GM18861 (cell line): ENCODE measurements at regions not wholly inside any gene's neighbourhood (a gene's known extent, or its start where the extent isn't known, plus 50 kb on each side); places are given as distances from the start of the nearest gene placed in this dataset.
A peak's percentile ranks its signal among the peaks of the same experiment; 100 is the strongest.

Experiments used
- ATAC-seq: cut with Tn5 transposase; IDR thresholded peaks from one replicate; pipeline ENCODE4 v1.9.1; 2021; ENCODE audit not compliant: unreplicated experiment

DNA sequence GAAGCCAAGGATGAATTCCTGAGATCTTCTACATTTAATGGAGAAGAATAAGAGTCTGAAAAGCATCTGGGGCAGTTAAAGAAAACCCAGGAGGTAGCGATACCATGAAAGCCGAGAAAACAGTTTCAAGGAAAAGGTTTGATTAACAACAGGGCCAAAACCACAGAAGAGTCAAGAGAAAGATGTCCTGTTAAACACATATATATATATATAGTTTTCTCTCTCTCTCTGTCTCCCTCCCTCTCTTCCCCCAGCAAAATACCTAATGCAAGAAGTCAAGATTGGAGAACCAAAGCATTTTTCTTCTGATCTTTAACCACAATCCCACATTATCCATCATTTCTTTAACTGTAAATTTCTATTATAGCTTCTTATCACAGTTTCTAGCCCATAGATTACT lies 261.4 kb downstream of the SNX13 start:
- no peak for ATAC-seq

DNA sequence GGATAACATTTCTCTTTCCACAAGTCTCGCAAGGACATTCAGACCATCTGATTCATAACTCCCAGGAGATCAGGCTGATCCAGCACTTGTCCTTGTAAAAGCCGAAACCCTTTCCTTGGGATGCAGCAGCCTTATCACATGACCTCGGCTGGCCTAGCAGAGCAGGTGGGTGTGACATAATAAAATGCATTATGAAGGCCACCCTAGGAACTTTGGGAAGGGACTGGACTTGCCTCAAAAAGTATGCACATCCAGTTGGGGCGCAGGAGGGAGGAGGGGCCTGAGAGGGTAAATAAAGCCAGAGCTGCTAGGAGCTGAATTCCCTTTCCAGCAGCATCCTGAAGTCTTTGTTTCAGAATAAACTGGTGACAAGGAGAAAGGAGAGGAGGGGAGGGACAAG lies 260.8 kb downstream of the SNX13 start:
- ATAC-seq: no peak

DNA sequence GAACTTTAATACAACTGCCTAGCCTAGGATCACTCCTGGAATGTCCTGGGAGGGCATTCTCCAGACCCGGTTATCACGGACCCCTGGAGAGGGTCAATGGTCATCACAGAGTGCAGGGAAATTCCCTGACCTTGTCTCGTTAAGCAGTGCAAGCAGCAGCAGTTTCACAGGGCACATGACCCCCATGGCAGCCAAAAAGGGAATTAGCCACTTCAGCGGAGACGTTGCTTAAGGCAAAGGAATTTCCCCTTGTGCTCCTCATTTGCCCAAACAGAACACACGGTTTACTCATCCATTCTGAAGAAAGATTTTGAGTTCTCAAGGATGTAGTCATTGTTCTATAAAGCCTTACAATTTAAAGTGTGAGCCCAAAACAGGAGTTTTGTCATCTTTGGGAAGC lies 260.3 kb downstream of the SNX13 start:
- no peak for ATAC-seq

DNA sequence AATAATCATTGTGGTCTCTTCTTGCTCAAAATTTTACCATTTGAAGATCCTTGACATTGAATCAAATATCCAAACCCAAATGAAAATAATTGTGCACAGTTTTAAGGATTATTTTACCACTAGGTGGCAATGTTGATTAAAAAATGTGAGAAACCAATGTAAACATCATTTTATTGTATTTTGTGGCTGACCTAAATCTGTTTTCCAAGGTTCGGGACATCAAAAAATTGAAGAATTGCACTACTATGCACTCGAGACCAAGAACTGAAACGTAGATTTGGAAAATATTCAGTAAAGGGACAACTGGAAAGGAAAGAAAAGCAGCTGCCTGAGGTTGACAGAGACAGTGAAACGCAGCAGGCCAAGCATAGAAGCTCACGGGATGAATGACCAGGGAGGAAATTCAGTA lies 259.3 kb downstream of the SNX13 start:
- ATAC-seq: no peak

DNA sequence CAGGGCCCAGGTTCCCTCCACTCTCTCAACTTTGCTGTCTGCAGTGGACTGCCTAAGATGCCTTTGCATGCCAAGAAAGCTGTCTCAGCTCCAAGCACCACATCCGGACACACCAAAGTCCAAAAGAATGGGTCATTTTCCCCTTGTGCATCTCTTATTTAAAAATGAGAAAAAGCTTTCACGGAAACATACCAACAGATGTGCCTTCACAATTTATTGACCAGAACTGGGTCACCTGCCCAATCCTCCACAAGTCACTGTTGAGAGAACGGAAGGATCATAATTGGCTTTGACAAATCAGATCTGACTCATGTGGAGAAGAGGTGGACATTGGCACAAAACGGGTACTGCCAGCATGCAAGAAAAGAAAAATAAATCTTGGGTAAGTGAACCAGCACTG lies 258.3 kb downstream of the SNX13 start:
- no peak for ATAC-seq

DNA sequence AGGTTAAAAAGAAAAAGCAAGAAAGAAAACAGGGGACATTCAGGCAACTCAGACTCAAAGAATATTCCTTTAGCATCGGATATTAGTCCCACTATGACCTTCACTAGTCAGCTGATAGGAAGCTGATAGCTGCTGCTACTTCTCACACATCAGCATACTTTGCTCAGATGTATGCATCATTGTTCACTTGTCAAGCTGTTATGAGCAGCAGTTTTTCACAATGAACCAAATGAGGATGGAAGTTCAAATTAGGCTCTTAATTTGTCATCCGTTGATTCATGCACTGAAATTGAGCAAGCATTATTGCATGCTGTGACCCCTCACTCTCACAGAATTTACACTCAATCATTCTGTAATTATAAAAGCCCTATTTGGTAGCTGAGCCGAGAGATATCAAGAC lies 257.7 kb downstream of the SNX13 start:
- ATAC-seq: no peak

DNA sequence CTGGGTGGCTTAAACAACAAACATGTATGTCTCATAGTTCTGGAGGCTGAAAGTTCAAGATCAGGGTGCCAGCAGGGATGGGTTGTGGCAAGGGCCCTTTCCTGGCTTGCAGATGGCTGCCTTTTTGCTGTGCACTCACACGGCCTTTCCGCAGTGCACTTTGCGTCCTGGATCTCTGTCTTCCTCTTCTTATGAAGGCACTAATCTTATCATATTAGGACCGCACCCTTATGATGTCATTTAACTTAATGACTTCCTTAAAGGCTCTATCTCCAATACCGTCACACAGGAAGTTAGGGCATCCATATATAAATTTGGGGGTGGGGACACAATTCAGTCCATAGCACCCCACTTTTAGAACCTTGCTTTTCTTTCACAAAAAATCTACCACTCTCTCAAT lies 255.2 kb downstream of the SNX13 start:
- ATAC-seq: no peak

DNA sequence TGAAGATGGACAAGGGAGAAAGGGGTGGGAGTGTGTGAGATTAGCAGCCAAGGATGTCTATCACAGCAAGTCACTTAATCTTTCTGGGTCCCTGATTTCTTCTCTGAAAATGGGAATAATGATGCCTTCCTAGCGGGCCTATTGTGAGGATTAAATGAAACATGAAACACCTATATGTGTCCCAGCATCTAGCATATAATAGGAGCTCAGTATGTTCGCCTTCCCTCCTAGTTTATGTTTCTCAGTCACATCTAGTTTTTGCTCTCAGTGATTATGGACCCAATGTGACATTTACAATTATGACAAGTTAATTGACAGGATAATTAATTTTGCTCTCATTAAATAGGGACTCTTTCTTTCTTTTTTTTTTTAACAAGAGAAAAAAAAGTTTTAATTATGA lies 252.9 kb downstream of the SNX13 start:
- ATAC-seq: no peak

DNA sequence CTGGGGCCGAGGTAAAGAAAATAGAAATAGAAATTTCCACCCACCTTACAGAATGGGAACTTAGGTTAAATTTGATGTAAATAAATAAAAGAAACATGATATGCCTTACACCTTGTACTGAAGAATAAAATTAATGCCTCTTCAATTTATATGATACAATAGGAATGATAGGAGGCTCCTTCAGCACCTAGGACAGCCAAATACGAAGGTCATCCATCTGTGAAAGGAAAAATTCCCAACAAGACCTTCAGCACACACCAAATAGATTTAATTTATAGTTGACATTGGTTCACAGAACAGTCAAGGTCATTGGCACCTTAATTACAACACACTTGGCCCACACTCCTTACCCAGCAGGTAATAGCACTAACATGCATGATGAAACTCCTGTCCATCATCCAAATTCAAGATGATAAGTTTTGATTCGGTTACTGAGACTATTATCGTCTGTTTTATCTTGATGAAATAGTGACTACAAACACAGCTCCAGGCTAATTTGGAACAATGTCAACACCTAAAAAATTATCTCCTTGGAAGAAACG lies 250.9 kb downstream of the SNX13 start:
- no peak for ATAC-seq

DNA sequence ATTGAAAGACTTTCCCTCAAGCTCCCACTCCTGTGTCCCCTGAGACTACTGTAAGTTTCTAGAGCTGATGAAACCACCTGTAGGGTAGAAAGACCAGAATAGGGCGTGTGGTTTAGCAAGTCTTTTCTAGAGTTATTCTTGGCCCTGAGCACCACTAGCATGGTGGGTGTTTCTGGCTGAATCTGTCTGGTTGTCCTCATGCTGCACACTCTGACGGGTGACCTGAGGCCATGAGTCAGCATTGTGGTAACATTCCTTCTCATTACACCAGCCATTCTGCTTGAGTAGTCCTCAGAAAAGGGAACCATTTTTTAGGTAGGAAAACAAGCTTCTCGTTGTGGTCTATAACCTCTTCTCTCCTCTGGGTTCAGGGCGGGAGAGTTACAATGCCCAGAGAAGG lies 250.3 kb downstream of the SNX13 start:
- ATAC-seq: no peak

DNA sequence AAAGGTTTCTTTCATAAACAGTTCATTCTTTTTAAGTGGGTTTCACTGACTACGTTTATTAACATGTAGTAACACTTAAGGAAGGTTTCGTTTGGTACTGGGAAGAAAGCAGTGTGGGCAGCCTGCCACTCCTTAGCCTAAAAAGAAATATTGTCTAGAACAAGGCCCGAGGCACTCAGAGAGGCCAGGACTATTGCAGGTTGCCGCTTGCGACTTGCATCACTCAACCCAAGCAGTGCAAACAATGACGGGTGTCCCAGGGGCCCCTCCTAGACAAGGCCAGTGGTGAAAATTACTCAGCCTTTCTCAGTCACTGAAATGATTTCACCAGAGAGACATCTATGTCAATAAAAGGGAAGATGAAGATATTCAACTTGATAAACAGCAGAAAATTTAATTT lies 243.9 kb downstream of the SNX13 start:
- no peak for ATAC-seq

DNA sequence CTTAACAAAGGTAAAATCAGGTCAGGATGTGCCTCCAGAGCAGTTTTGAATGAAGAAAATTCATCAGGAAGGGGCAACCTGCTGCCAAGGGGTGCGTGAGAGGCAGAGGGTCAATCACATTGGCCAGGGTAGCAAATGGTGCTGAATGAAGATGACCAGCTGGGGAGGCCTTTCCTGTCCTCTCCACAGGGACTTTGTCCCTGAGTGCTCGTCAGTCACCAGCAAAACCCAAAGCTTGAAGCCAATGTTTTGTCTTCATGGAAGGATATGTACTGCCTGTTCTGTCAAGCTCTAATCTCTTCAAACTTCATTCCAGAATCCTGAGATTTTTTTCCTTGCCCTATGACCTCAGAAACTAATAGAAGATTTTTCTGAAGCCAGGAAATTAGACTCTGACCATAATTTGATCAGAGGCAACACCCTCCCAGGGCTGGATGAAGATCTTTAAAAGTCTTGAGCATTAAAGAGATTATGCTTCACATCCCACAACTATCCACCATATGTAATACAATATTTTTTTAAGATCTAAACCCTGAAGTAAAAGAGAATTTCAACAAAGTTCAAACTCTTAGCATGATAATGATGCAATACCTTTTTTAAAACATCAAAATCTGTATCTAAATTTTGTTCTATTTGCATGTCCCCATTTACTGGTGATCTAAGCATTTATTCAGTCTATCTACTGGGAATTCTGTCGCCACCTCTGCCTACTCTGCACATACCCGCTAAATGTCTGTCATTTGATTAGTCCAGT lies 243.0 kb downstream of the SNX13 start:
- ATAC-seq: no peak

DNA sequence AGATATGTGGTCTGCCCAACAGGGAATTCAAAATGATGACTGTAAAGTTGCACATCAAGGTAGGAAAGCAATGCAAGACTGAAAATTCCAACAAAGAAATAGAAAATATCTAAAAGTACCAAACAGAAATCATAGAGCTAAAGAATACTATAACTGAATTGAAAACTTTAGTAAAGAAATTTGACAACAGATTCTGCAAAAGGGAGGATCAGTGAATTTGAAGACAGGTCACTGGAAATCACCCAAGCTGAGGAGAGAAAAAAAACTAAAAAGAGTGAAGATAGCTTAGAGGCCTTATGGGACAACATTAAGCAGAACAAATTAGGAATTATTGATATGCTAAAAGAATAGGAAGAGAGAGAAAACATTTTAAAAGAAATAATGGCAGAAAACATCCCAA lies 240.6 kb downstream of the SNX13 start:
- no peak for ATAC-seq

DNA sequence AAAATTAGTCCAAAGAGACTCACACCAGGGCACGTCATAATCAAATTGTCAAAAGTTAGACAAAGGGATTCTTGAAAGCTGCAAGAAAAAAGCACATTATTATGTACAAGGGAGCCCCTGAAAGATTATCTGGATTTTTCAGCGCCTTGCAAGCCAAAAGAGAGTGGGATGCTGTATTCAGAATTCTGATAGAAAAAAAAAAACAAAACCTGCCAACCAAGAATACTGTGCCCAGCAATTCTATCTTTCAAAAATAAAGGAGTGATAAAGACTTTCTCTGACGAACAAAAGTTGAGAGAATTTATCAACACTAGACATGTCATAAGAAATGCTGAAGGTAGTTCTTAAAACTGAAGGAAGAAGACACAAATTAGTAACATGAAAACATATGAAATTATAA lies 240.2 kb downstream of the SNX13 start:
- ATAC-seq: no peak

DNA sequence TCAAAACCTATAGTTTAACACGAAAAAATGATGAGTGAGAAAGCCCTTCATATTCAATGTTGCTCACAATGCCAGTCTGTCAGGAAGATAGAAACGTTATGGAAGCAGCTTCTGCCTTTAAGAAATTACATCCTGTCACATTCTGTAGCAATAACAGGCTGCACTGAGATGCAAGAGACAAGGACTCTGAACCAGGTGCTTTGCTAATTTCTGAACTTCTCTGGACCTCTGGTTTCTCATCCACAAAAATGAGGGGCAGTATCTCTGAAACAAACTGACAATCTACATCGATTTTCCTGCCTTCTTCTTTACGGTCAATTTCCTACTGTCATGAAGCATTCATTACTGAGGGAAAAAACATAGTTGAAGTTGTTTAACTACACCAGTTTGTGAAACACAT lies 234.0 kb downstream of the SNX13 start:
- no peak for ATAC-seq

DNA sequence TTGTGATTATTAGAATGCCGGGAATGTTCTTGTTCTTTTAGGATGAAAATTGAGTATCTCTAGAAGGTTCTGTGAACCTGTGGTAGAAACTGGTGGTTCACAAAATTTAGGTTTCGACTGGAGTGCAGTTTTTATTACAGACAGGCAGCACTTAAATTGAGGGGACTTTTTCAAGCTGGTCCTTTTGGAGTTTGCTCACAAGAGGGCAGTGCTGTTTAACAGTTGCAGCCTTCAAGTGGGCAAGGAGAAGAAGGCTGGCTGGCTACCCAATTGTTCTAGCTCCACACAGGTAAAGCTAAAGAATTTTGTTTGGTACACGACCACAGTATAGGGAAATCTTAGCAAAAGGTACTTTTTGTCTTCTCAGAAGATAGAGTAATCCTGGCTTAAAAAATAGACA lies 233.6 kb downstream of the SNX13 start:
- ATAC-seq: peak; percentile 71

DNA sequence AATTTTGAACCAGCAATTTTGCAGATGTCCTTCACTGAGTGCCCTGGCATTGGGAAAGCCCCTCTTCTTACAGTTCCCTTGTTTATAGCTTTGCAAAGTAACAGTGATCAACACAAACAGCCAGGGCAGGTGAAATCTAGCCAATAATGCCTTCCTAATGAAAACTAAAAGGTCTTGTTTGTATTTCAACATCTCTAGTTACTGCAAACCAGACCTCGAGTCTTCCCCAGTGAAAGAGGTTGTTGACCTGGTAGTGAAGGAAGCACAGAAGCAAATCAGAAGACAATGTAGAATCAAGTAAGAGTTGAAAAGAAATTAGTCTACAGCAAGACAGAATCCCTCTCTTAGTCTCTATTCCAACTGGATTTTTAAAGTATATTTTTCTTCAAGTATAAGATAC lies 231.2 kb downstream of the SNX13 start:
- no peak for ATAC-seq

DNA sequence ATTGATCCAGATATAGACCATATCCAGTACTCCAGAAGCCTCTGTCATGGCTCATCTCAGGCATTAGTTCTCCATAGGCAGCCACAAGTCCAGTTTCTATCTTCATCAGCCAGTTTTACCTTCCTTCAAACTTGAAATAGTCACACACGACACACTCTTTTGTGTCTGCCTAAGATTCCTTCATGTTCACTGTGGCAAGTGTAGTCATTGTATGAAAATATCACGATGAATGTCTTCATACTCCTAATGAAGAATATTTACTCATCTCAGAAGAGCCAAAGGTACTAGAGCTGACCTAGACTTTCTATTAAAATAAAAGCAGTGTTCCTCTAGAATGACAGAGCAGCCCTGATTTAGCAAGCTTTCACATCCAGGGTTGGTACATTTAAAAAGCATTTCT lies 230.7 kb downstream of the SNX13 start:
- no peak for ATAC-seq

DNA sequence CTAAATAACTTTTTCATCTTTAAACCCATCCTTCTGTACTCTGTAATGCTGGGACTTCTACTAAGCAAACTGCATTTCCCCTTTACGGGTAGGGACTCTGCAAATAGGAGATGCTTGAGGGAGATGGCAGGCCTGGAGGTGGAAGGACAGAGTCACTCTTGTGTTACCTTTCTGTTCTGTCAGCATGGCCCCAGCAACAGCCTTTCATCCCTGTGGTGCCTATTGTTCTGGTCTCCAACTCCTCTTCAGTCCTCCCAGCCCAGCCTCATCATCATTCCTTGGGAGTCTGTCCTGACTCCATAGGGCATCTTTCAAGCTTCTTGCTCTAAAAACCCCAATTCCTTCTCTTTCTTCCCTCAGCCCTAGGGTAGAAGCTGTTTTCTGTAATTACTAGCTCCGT lies 230.0 kb downstream of the SNX13 start:
- no peak for ATAC-seq

DNA sequence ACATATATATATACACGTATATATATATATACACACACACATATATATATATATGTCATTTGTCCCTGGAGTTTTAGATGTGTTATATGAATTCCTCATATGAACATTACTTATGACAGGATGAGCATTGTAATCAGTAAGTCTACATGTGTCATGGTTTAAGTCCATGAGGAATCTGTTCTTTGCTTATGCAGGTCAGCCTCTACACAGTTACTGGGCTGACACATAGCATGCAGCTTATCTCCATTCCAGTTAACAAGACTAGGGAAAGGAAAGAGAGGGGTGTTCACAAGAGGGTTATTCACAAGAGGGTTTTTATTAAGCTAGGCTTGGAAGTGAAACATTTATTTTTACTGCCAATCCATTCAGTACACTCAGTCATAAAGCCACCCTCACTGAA lies 226.7 kb downstream of the SNX13 start:
- ATAC-seq: no peak

DNA sequence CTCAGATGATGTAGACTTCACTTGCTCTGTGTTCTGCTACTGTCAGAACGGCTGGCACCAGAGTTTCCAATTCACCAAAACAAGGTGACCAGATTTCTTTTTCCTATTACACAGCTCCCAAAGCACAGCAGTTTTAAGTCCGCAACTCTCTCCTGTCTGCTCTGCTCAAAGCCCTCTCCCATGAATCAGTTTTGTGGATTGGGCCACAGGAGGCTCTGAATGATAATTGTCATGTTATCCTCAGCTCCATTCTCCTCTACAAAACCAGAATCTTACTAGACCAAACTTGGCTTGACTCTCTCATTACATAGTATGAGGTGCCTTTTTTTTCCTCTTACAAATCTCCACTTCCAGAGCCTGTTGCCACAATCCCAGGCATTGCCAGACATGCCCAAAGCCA lies 223.5 kb downstream of the SNX13 start:
- ATAC-seq: no peak

DNA sequence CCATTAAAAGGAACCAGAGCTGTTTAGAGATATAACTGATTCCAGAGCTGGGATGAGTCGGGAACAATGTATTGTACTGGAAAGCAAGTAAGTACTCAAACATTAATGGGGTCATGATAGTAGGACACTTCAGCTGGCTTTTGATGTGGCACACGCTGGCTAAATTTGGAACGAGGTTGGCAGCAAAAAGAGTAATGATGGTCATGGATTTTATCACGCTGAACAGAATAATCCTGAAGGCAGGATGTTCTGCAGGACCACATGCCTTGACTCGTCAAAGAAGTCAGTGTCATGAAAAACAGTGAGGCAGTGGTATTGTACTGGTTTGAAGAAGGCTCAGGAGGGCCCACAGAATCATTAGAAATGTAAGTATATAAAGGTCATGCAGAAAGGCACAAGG lies 220.3 kb downstream of the SNX13 start:
- no peak for ATAC-seq

DNA sequence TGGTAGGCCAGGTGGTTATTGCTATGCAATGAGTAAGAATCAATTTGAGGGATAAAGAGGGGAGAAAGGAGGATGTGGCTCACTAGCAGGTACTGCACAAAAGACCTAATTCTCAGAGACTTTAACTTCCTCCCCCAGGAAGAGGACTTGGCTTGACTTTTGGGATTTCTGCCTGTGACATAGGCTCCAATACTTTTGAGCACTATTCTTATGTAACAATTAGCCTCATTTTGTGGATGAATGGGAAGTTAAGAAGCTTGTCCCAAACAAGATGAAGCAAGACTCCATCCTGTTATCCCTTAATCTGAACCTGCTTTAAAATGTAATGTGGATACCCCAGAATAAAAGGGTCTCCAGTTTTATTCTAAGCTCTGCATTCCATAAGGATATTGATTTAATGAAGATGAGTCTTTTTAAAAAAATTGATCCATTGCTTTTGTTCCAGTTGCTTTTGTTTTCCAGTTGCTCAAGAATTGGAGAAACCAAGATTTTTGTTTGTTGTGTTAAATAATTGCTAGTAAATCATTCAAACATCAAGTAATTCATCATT lies 218.5 kb downstream of the SNX13 start:
- ATAC-seq: no peak
